GM19025 (cell line): ENCODE measurements at regions not wholly inside any gene's neighbourhood (a gene's known extent, or its start where the extent isn't known, plus 50 kb on each side); places are given as distances from the start of the nearest gene placed in this dataset.

ENCODE experiments used
- ATAC-seq: cut with Tn5 transposase; IDR thresholded peaks from one replicate; pipeline ENCODE4 v1.9.1; 2021; ENCODE audit warnings: mild to moderate bottlenecking, low read depth, moderate library complexity; ENCODE audit not compliant: unreplicated experiment

DNA sequence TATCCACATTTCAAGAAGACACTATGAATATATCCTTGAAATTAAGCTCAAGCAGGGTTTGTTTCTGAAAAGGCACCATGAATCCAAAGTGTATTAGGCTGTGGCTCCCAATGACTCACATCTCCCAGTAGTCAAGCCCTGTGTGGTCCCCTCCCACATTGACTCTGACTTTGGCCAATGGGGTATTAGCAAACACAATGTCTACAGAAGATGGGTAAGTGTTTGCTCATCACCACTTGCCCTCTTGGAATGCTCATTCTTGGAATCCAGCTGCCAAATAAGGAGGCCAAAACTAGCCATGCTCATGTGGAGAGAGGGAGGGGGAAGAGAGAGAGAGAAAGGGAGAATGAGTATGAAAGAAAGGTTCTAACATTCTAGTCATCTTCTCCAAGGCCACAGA lies 490.0 kb downstream of the TXNL1 start:
- ATAC-seq, result no peak

DNA sequence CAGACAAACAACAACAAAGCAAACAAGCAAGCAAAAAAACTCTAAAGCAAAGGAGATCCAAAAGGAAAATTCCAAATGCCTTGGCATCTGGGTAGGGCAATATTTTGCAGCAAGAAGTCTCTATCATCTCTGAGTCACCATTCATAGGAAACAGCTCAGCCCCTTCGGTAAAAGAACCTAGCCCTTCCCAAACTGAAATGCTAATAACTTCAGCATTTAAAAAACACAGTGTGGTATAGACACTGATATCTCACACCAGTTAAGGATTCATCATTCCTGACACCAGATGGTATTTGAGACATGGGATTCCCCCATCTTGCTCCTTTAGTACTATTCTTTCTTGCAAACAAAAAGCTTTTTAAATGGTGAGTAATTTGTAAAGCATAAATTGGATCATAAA lies 491.8 kb downstream of the TXNL1 start:
- ATAC-seq, result no peak

- ATAC-seq, result no peak
These were observed 496.4 kb downstream of the TXNL1 start for GRCh38 chr18:56142001-56142400.

- ATAC-seq, result no peak
These were observed 498.6 kb downstream of the TXNL1 start for GRCh38 chr18:56139792-56140254.

GRCh38 chr18:56139372-56139771 lies 499.0 kb downstream of the TXNL1 start:
- ATAC-seq, result no peak

GRCh38 chr18:56136105-56136504 lies 502.3 kb downstream of the TXNL1 start:
- ATAC-seq, result no peak

DNA sequence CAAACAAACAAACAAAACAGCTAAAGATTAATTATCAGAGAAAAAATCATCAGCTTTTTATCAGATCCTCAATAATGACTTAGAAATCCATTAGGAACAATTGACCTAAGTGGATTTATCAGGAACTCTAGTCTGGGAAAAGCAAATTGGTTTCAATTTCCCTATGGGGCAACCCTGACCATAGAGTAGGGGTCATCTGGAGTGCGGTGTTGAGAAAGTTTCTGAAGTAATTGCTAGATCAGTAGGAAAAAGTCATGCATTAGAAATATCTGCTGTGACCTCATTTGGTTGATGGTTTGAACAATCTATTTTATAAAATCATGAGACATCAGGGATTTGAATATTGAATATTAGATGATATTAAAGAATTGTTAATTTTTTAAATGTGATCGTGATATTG lies 507.9 kb downstream of the TXNL1 start:
- no peak for ATAC-seq

- no peak for ATAC-seq
These were observed 510.1 kb downstream of the TXNL1 start for GRCh38 chr18:56128153-56128791.

GRCh38 chr18:56127322-56128099 lies 510.9 kb downstream of the TXNL1 start:
- no peak for ATAC-seq

- no peak for ATAC-seq
These were observed 514.2 kb downstream of the TXNL1 start for GRCh38 chr18:56124186-56124585.

DNA sequence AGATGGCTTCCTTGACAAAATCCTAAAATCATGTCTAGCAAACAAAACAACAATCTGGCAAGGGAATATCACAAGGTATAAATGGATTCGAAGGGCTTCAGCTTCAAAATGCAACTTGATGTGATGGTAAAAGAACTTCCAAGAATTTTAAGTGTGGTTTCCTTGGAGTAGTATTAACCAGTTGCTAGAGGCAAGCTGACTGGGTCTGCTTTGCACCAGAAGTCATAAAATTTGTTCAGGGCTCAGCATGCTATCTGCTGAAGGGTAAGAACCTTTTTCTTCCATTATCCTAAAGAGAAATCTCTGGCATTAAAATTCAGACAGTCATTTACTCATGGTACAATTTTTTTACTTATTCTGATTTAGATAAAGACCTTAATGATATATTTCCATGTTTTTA lies 516.7 kb downstream of the TXNL1 start:
- ATAC-seq, result no peak

GRCh38 chr18:56120782-56121181 lies 517.6 kb downstream of the TXNL1 start:
- ATAC-seq, result no peak

- ATAC-seq, result no peak
These were observed 518.7 kb downstream of the TXNL1 start for GRCh38 chr18:56119681-56120080.

DNA sequence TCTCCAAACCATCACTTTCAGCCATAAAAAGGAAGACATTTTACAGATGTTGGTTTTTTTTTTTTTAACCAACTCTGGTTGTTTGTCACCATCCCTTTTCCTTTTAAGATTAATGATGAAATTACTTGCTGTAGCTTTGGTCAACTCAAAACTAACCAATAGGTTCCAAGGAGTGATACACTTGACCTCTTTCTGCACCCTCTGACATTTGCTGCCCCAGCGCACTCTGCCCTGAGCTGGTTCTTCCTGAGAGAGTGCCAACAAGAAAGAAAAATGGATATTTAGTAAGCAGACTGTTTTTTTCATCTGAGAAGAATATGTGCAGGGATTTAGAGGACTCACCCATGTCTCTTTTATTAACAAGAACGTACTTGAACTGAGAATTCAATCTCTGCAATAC lies 520.0 kb downstream of the TXNL1 start:
- no peak for ATAC-seq

GRCh38 chr18:56115071-56116015 lies 523.0 kb downstream of the TXNL1 start:
- no peak for ATAC-seq

- ATAC-seq, result no peak
These were observed 525.0 kb upstream of the TCF4 start for GRCh38 chr18:56112984-56113383.

DNA sequence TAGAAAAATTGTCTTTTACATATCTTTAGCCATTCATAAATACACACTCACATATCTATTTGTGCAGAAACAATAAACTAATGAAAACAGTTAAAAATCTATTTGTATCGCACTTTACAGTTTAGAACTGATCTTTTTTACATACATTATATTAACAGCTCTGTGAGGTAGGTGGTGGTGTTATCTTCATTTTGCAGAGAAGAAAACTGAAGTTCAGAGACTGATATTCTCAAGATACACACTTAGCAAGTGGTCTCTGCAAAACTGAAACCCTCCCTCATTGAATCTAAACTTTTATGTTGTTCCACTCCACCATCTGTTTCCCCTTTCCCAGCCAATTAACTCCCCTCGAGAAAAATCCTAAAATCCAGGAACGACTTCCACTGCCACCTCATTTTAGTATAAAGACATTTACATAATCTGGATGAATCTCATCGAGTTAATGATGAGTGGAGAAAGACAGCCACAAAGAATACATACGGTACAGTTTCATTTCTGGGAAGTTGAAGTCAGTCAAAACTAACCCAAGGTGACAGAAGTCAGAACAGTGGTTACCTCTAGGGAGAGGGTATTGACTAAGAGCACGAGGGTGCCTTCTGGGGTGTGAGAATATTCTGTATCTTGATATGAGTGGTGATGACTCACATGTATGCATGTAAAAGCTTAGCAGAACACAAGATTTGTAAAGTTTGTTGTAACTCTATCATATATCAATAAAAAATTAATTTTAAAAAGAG lies 524.2 kb upstream of the TCF4 start:
- ATAC-seq, result peak; percentile 97

DNA sequence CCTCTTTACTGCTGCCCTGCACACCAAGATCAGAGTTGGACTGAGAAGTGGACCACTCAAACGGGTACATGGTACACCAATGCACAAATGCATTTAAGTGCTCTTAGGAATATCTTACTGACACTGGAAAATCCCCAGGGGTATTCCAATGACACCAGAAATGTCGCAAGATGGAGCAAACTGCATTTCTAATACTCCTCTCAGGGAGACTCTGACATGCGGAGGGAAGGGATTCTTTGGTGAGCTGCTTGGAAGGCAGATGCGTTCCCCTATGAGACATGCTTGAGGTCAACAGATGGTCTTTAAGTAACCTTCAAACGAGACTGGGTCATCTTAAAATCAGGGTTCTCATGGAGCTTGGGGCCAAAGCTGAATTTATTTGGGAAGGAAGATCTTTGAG lies 521.8 kb upstream of the TCF4 start:
- no peak for ATAC-seq

DNA sequence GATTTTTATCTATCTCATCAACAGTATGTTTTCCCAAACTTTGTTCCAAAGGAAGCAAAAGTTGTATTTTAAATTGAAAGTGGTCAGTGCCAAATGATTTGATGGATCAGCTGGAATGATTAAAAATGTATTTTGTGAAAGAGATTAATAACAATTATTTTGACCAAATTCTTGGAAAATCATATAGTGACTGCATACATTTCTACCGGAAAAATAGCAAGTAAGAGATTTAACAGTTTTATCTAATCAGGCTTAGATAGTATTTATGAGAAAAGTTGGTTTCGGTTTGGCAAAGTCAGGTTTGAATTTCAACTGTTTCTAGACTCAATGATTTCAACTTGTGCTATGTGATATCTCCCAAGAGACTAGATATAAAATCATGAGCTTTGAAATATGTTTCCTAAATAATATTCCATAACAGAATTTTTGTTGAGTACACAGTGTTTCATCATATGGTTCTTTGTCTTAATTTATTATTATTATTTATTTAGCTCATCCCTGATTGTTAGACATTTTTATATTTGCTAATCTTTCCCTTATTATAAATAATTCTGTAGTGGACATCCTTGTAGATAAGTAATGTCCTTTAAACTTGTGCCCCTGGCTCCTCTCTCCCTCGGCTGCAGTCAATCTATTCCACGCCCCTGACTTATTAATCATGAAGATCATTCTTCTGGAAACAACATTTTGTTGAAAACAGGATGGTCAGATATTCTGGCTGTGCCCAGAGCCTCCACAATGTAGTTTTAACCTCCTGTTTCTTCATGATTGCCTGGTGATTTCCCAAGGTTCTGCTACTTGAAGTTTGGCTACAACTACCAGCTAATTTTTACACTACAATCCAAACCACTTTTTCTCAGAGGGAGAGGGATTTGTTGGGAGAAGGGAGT lies 520.7 kb upstream of the TCF4 start:
- no peak for ATAC-seq
